ENCODE measurements at regions not wholly inside any gene's neighbourhood (a gene's known extent, or its start where the extent isn't known, plus 50 kb on each side); places are given as distances from the start of the nearest gene placed in this dataset.
"Not testable (repeated sequence)": the region's sequence is repeated elsewhere in the genome, so short reads cannot be mapped to it uniquely, and the experiment has no call there.

GRCh38 chr3:81874738-81875137 is 113.3 kb upstream of the GBE1 start:
- DNase-seq: no peak

GRCh38 chr3:81872566-81872965 is 111.1 kb upstream of the GBE1 start:
- no peak for DNase-seq

- DNase-seq: no peak
These were observed 110.1 kb upstream of the GBE1 start for GRCh38 chr3:81871358-81872155.

- DNase-seq: no peak
These were observed 107.9 kb upstream of the GBE1 start for GRCh38 chr3:81869382-81869781.

- DNase-seq: no peak
These were observed 107.2 kb upstream of the GBE1 start for GRCh38 chr3:81868597-81868996.

- DNase-seq: no peak
These were observed 106.4 kb upstream of the GBE1 start for GRCh38 chr3:81867875-81868274.

GRCh38 chr3:81865164-81865563 is 103.7 kb upstream of the GBE1 start:
- not testable (repeated sequence) for DNase-seq

- DNase-seq: no peak
These were observed 102.8 kb upstream of the GBE1 start for GRCh38 chr3:81864272-81864671.

- no peak for DNase-seq
These were observed 102.3 kb upstream of the GBE1 start for GRCh38 chr3:81863756-81864155.

GRCh38 chr3:81861593-81861992 is 100.1 kb upstream of the GBE1 start:
- DNase-seq: no peak

GRCh38 chr3:81859524-81859923 is 98.1 kb upstream of the GBE1 start:
- no peak for DNase-seq

- DNase-seq: no peak
These were observed 92.0 kb upstream of the GBE1 start for GRCh38 chr3:81853431-81853830.

- DNase-seq: no peak
These were observed 89.7 kb upstream of the GBE1 start for GRCh38 chr3:81851176-81851575.

GRCh38 chr3:81846988-81847387 is 85.5 kb upstream of the GBE1 start:
- DNase-seq: no peak

GRCh38 chr3:81841540-81841939 is 80.1 kb upstream of the GBE1 start:
- DNase-seq: no peak

GRCh38 chr3:81839504-81840094 is 78.2 kb upstream of the GBE1 start:
- no peak for DNase-seq

GRCh38 chr3:81838457-81838856 is 77.0 kb upstream of the GBE1 start:
- no peak for DNase-seq

GRCh38 chr3:81837071-81837593 is 75.7 kb upstream of the GBE1 start:
- no peak for DNase-seq

- DNase-seq: no peak
These were observed 68.5 kb upstream of the GBE1 start for GRCh38 chr3:81829937-81830336.

- DNase-seq: not testable (repeated sequence)
These were observed 67.8 kb upstream of the GBE1 start for GRCh38 chr3:81829272-81829671.

GRCh38 chr3:81823882-81824395 is 62.5 kb upstream of the GBE1 start:
- DNase-seq: no peak

- DNase-seq: no peak
These were observed 61.6 kb upstream of the GBE1 start for GRCh38 chr3:81823086-81823485.

- DNase-seq: no peak
These were observed 55.2 kb upstream of the GBE1 start for GRCh38 chr3:81816473-81817250.

Measured in CD4-positive, alpha-beta T cell treated with Interleukin-4 for 4 hours (primary cell).